Pancreas (tissue), 10 donors: ENCODE measurements at regions not wholly inside any gene's neighbourhood (a gene's known extent, or its start where the extent isn't known, plus 50 kb on each side); places are given as distances from the start of the nearest gene placed in this dataset.

Source experiments
- ATAC-seq, 4 donors: fragments of 200-7000 bp; cut with Tn5 transposase; one replicate each; pipeline versions ENCODE4 v1.8.0 to v1.9.1; 2020; ENCODE audit warnings: mild to moderate bottlenecking in 4 of 4, moderate library complexity in 4 of 4
- DNase-seq, 6 donors: peaks; one replicate each; pipeline ENCODE4 v3.0.0-alpha.2; 2020
- FAIRE-seq: peaks from 2 replicates; lab custom pipeline; 2012; peaks lifted over from hg19 to GRCh38; lab: Jason Lieb, UNC
- H3K27ac ChIP-seq, 4 donors: fragments of 200-600 bp; sonication (generic); 1 replicate in 3 of 4; 2 replicates in 1 of 4; pipeline versions ENCODE4 v1.5.0 to v1.8.0; 2020
- H3K27me3 ChIP-seq, 4 donors: fragments of 200-600 bp; one replicate each; pipeline ENCODE4 v1.8.0; 2021
- H3K36me3 ChIP-seq, 3 donors: fragments of 200-600 bp; sonication (generic) in 1 of 3; one replicate each; pipeline versions ENCODE4 v1.5.0 to v1.8.0; 2020 to 2021
- H3K4me1 ChIP-seq, 3 donors: fragments of 200-600 bp; one replicate each; pipeline ENCODE4 v1.8.0; 2021
- H3K4me3 ChIP-seq, 4 donors: fragments of 200-600 bp; sonication (generic) in 2 of 4; one replicate each; pipeline versions ENCODE4 v1.5.0 to v1.8.0; 2020 to 2021
- H3K9me3 ChIP-seq, 4 donors: fragments of 200-600 bp; one replicate each; pipeline ENCODE4 v1.8.0; 2021
- CTCF ChIP-seq, 4 donors: fragments of 200-600 bp; sonication (generic) in 3 of 4; IDR thresholded peaks; one replicate each; pipeline versions ENCODE4 v1.5.0 to v1.8.0; 2021; ENCODE audit warnings: antibody characterized with exemption in 4 of 4
- WGBS, 2 donors: extraction: QIAGEN DNeasy Blood & Tissue Kit; methylation state at CpG; one replicate each; pipeline ENCODE4 v1.1.7; 2013; 5-methylcytosine and 5-hydroxymethylcytosine counted together
- intact Hi-C, 3 donors: fragments of 100-400 bp; cut with DNase I; formaldehyde crosslinking; loops; one replicate each; pipeline versions ENCODE4 v1.11.1 to v1.14.2; 2022
- donor health status: healthy with polysubstance abuse.
- donor health status: DM: no; HTN: no; CAD: no; lungs with moderate emphysema.
- donor health status: DM: no; HTN: no; CAD: no.
- donor health status: control.
- donor health status: control.
- donor health status: Bipolar disorder and iron deficiency.
- donor health status: DM: yes; HTN: yes; CAD: no.
- donor health status: DM: no; HTN: no; CAD: no.
- donor health status: DM: no; HTN: no; CAD: no.
- donor health status: DM: yes; HTN: yes; CAD: no.

- Histone ChIP-seq H3K9me3 (no peaks in the 10 kb centered on the region), H3K4me3 (no peak overlapping the region), H3K4me1 (no peaks in the 10 kb centered on the region), H3K27ac (no peak overlapping the region), H3K36me3 (no peaks in the 10 kb centered on the region), H3K27me3 (no peaks in the 10 kb centered on the region)
- DNase-seq (no peak), FAIRE-seq (no peak), ATAC-seq (no peak)
- no peak for TF ChIP-seq CTCF (IDR thresholded peaks at IDR 0.05)
- WGBS, 2 donors = 79 to 85% methylated on average over 4 of the region's 4 CpGs
- intact Hi-C loops = no loop called here
These were observed 82.8 kb upstream of the PDE1C start for GRCh38 chr7:32153006-32153405.

GRCh38 chr7:32152576-32152975, 82.4 kb upstream of the PDE1C start:
- no peak overlapping the region for H3K27ac ChIP-seq
- 59 to 66% methylated on average over 3 of the region's 3 CpGs for WGBS, 2 donors

GRCh38 chr7:32150589-32150988, 80.4 kb upstream of the PDE1C start:
- no peak for FAIRE-seq
- Histone ChIP-seq H3K4me1 (no peaks in the 10 kb centered on the region), H3K36me3 (no peaks in the 10 kb centered on the region), H3K4me3 (no peak overlapping the region), H3K27me3 (no peaks in the 10 kb centered on the region), H3K9me3 (no peaks in the 10 kb centered on the region), H3K27ac (no peak overlapping the region)
- intact Hi-C loops = no loop called here
- ATAC-seq = no peak
- TF ChIP-seq CTCF (IDR thresholded peaks at IDR 0.05) = no peak
- no peak for DNase-seq
- WGBS, 2 donors = 63 to 71% methylated on average over 2 of the region's 2 CpGs

More at GRCh38 chr7:32152576-32152975, 82.4 kb upstream of the PDE1C start:
- FAIRE-seq (no peak), ATAC-seq (no peak), DNase-seq (no peak)
- TF ChIP-seq CTCF (IDR thresholded peaks at IDR 0.05) = no peak
- Histone ChIP-seq H3K9me3 (no peaks in the 10 kb centered on the region), H3K4me1 (no peaks in the 10 kb centered on the region), H3K4me3 (no peak overlapping the region), H3K36me3 (no peaks in the 10 kb centered on the region), H3K27me3 (no peaks in the 10 kb centered on the region)
- intact Hi-C loops = no loop called here

GRCh38 chr7:32150039-32150438, 79.8 kb upstream of the PDE1C start:
- Histone ChIP-seq H3K36me3 (no peaks in the 10 kb centered on the region), H3K9me3 (no peaks in the 10 kb centered on the region), H3K4me1 (no peaks in the 10 kb centered on the region), H3K27me3 (no peaks in the 10 kb centered on the region), H3K27ac (no peak overlapping the region), H3K4me3 (no peak overlapping the region)
- DNase-seq (no peak), FAIRE-seq (no peak), ATAC-seq (no peak)
- intact Hi-C loops = no loop called here
- 62 to 71% methylated on average over 3 of the region's 3 CpGs for WGBS, 2 donors
- TF ChIP-seq CTCF (IDR thresholded peaks at IDR 0.05) = no peak

- no peak for FAIRE-seq
These were observed 77.5 kb upstream of the PDE1C start for GRCh38 chr7:32147546-32148268.

More at GRCh38 chr7:32147546-32148268, 77.5 kb upstream of the PDE1C start:
- TF ChIP-seq CTCF (IDR thresholded peaks at IDR 0.05) = no peak
- H3K4me1 ChIP-seq = no peaks in the 10 kb centered on the region
- no peaks in the 10 kb centered on the region for H3K36me3 ChIP-seq
- H3K9me3 ChIP-seq = no peaks in the 10 kb centered on the region
- intact Hi-C loops = no loop called here
- 79 to 82% methylated on average over 1 of the region's 1 CpG for WGBS, 2 donors
- no peak overlapping the region for H3K27ac ChIP-seq
- ATAC-seq (no peak), DNase-seq (no peak)
- no peaks in the 10 kb centered on the region for H3K27me3 ChIP-seq
- H3K4me3 ChIP-seq = no peak overlapping the region
